GM23248 (cell line): ENCODE measurements at regions not wholly inside any gene's neighbourhood (a gene's known extent, or its start where the extent isn't known, plus 50 kb on each side); places are given as distances from the start of the nearest gene placed in this dataset.

Experiments used
- EZH2 ChIP-seq: fragments of 200-600 bp; sonication (generic); IDR thresholded peaks from 2 replicates; pipeline ENCODE4 v1.6.1; 2018; ENCODE audit warnings: antibody characterized with exemption, mild to moderate bottlenecking; ENCODE audit not compliant: insufficient read depth, poor library complexity, severe bottlenecking
- EZH2phosphoT487 ChIP-seq: fragments of 200-600 bp; sonication (generic); IDR thresholded peaks from 2 replicates; pipeline ENCODE4 v1.6.1; 2018; ENCODE audit warnings: antibody characterized with exemption, moderate library complexity, mild to moderate bottlenecking, low read depth; ENCODE audit not compliant: insufficient read depth

GRCh38 chr7:37550426-37550825, 101.8 kb upstream of the ELMO1 start:
- TF ChIP-seq EZH2, result no peak
- no peak for TF ChIP-seq EZH2phosphoT487
